GM23338 (cell line): ENCODE measurements at regions not wholly inside any gene's neighbourhood (a gene's known extent, or its start where the extent isn't known, plus 50 kb on each side); places are given as distances from the start of the nearest gene placed in this dataset.

ENCODE experiments used
- ATAC-seq: fragments of 200-7000 bp; cut with Tn5 transposase; 3 replicates; pipeline ENCODE4 v1.9.1; 2020
- DNase-seq: peaks from one replicate; pipeline ENCODE4 v3.0.0-alpha.2; 2015; ENCODE audit warnings: low spot score
- H2AFZ ChIP-seq: fragments of 200-600 bp; sonication (generic); 2 replicates; pipeline ENCODE4 v1.8.0; 2016; ENCODE audit warnings: antibody characterized with exemption, mild to moderate bottlenecking, moderate library complexity
- H3F3A ChIP-seq: fragments of 200-600 bp; sonication (generic); replicated peaks from 2 replicates; pipeline ENCODE4 v1.8.0; 2017; ENCODE audit warnings: antibody characterized with exemption, mixed run types, low read depth
- H3K27ac ChIP-seq: fragments of 200-600 bp; sonication (generic); 2 replicates; pipeline ENCODE4 v1.6.1; 2016; ENCODE audit warnings: low read depth
- H3K27me3 ChIP-seq: fragments of 200-600 bp; sonication (generic); 2 replicates; pipeline ENCODE4 v1.8.0; 2016; ENCODE audit warnings: mild to moderate bottlenecking, mixed run types, moderate library complexity; ENCODE audit not compliant: insufficient read depth
- H3K36me3 ChIP-seq: fragments of 200-600 bp; sonication (generic); 2 replicates; pipeline ENCODE4 v1.8.0; 2016; ENCODE audit warnings: mild to moderate bottlenecking; ENCODE audit not compliant: insufficient read depth
- H3K4me1 ChIP-seq: fragments of 200-600 bp; sonication (generic); 2 replicates; pipeline ENCODE4 v1.8.0; 2016; ENCODE audit warnings: mild to moderate bottlenecking, moderate library complexity; ENCODE audit not compliant: insufficient read depth
- H3K4me2 ChIP-seq: fragments of 200-600 bp; sonication (generic); 2 replicates; pipeline ENCODE4 v1.7.1; 2017; ENCODE audit warnings: mixed run types
- H3K4me3 ChIP-seq: fragments of 200-600 bp; sonication (generic); 2 replicates; pipeline ENCODE4 v1.6.1; 2016; ENCODE audit warnings: mixed run types
- H3K79me2 ChIP-seq: fragments of 200-600 bp; sonication (generic); replicated peaks from 2 replicates; pipeline ENCODE4 v1.8.0; 2017; ENCODE audit warnings: mild to moderate bottlenecking; ENCODE audit not compliant: insufficient read depth
- H3K9me2 ChIP-seq: fragments of 200-600 bp; sonication (generic); 2 replicates; pipeline ENCODE4 v1.8.0; 2017; ENCODE audit not compliant: insufficient read depth
- H4K20me1 ChIP-seq: fragments of 200-600 bp; sonication (generic); replicated peaks from 2 replicates; pipeline ENCODE4 v1.8.0; 2017; ENCODE audit warnings: mild to moderate bottlenecking; ENCODE audit not compliant: insufficient read depth
- H3K27ac Mint-ChIP-seq: 2 replicates; pipeline ENCODE4 v1.8.0; 2020; ENCODE audit warnings: inconsistent platforms, mild to moderate bottlenecking, moderate library complexity, mixed read lengths
- H3K27me3 Mint-ChIP-seq: 3 replicates; pipeline ENCODE4 v1.8.0; 2022; ENCODE audit warnings: low read depth, mild to moderate bottlenecking, moderate library complexity, mixed read lengths, inconsistent platforms; ENCODE audit not compliant: insufficient read depth, poor library complexity
- H3K36me3 Mint-ChIP-seq: 3 replicates; pipeline ENCODE4 v1.8.0; 2021; ENCODE audit warnings: low read depth, mild to moderate bottlenecking, inconsistent platforms, moderate library complexity, mixed read lengths
- H3K4me1 Mint-ChIP-seq: 3 replicates; pipeline ENCODE4 v1.8.0; 2020; ENCODE audit warnings: mild to moderate bottlenecking, inconsistent platforms, mixed read lengths
- H3K4me3 Mint-ChIP-seq: 3 replicates; pipeline ENCODE4 v1.8.0; 2021; ENCODE audit warnings: moderate library complexity, mild to moderate bottlenecking, inconsistent platforms, mixed read lengths
- H3K9me3 Mint-ChIP-seq: 3 replicates; pipeline ENCODE4 v1.8.0; 2020; ENCODE audit warnings: moderate library complexity, mild to moderate bottlenecking, inconsistent platforms, mixed read lengths
- CREB1 ChIP-seq: fragments of 250-450 bp; sonication (Bioruptor Pico); IDR thresholded peaks from 2 replicates; pipeline ENCODE4 v1.5.0; 2020; ENCODE audit warnings: low read depth, mild to moderate bottlenecking, moderate library complexity
- EZH2 ChIP-seq: fragments of 200-600 bp; sonication (generic); IDR thresholded peaks from one replicate; pipeline ENCODE4 v1.8.0; 2017; ENCODE audit warnings: antibody characterized with exemption, mild to moderate bottlenecking, low read depth; ENCODE audit not compliant: unreplicated experiment
- EZH2phosphoT487 ChIP-seq: fragments of 200-600 bp; sonication (generic); IDR thresholded peaks from one replicate; pipeline ENCODE4 v1.8.1; 2018; ENCODE audit warnings: antibody characterized with exemption; ENCODE audit not compliant: unreplicated experiment
- JUNB ChIP-seq: IDR thresholded peaks from one replicate; pipeline ENCODE4 v1.6.1; 2016; ENCODE audit warnings: antibody characterized with exemption; ENCODE audit not compliant: unreplicated experiment
- NANOG ChIP-seq: IDR thresholded peaks from 2 replicates; pipeline ENCODE4 v1.6.1; 2016; ENCODE audit warnings: antibody characterized with exemption, borderline replicate concordance
- POLR2AphosphoS5 ChIP-seq: IDR thresholded peaks from 2 replicates; pipeline ENCODE4 v1.6.1; 2016; ENCODE audit warnings: antibody characterized with exemption, low read depth
- STAT1 ChIP-seq: IDR thresholded peaks from one replicate; pipeline ENCODE4 v1.6.1; 2016; ENCODE audit warnings: antibody characterized with exemption; ENCODE audit not compliant: unreplicated experiment
- ZNF114 ChIP-seq: fragments of 250-450 bp; sonication (Bioruptor Pico); IDR thresholded peaks from 2 replicates; pipeline ENCODE4 v1.5.0; 2020; ENCODE audit warnings: mild to moderate bottlenecking, moderate library complexity
- ZNF331 ChIP-seq: fragments of 250-450 bp; sonication (Bioruptor Pico); IDR thresholded peaks from 2 replicates; pipeline ENCODE4 v1.5.0; 2020; ENCODE audit warnings: low read depth, mild to moderate bottlenecking, moderate library complexity
- TF ChIP-seq, protein P1 (sequence below): IDR thresholded peaks from one replicate; pipeline ENCODE4 v1.6.1; 2018; ENCODE audit warnings: antibody characterized with exemption; ENCODE audit not compliant: unreplicated experiment
- TF ChIP-seq, protein P2 (sequence below): fragments of 250-450 bp; sonication (Bioruptor Pico); IDR thresholded peaks from 2 replicates; pipeline ENCODE4 v1.5.0; 2020; ENCODE audit warnings: mild to moderate bottlenecking, moderate library complexity
- TF ChIP-seq, protein P3 (sequence below): IDR thresholded peaks from 2 replicates; pipeline ENCODE4 v1.6.1; 2016; ENCODE audit warnings: antibody characterized with exemption
- TF ChIP-seq, protein P4 (sequence below), 2 experiments: fragments of 200-600 bp in 1 of 2; sonication (generic) in 1 of 2; conservative IDR thresholded peaks; 2 replicates each; pipeline versions ENCODE4 v1.5.1 to v1.6.1; 2016 to 2017; ENCODE audit warnings: antibody characterized with exemption in 2 of 2, low read depth in 2 of 2, mild to moderate bottlenecking in 2 of 2, moderate library complexity in 1 of 2

DNA sequence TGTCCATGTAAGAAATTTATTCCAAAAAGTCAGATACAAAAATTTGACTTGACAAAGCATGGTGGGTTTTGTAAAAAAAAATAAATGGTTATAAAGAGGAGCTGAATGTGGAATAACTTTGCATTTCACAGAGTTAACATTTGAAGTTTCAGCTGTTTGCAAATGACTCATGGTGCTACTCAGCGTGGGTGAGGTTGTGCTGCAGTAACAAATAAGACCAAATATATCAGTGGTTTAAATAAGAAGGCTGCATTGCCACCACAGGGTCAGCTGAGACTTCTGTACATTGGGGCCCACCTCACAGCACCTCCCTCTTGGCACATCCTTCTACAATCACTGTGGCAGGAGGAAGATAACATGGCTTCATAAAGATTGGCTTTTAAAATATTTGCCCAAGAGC lies 272.5 kb upstream of the SULF2 start:
- Histone ChIP-seq H3F3A (no peaks in the 10 kb centered on the region), H3K36me3 (no peaks in the 10 kb centered on the region), H3K4me1 (no peaks in the 10 kb centered on the region), H3K27ac (no peak overlapping the region), H3K4me3 (no peak overlapping the region), H3K4me2 (no peak overlapping the region), H2AFZ (no peak overlapping the region), H3K9me2 (0 out of 2 replicates have a peak, but pooled peaks cover 10% of the 10 kb centered on the region), H3K27me3 (no peaks in the 10 kb centered on the region), H3K79me2 (no peaks in the 10 kb centered on the region), H4K20me1 (no peaks in the 10 kb centered on the region)
- Mint-ChIP-seq H3K4me1 (no peaks in the 10 kb centered on the region), H3K27ac (no peak overlapping the region), H3K27me3 (peaks cover 4% of the 10 kb centered on the region), H3K9me3 (peaks cover 31% of the 10 kb centered on the region), H3K36me3 (peaks cover 15% of the 10 kb centered on the region; the same call in 2 of the 3 replicates), H3K4me3 (no peak overlapping the region)
- ATAC-seq (no peak), DNase-seq (no peak)
- no peak for TF ChIP-seq JUNB
- TF ChIP-seq EZH2phosphoT487 = no peak
- no peak for TF ChIP-seq ZNF331 (CRISPR knock-in tag)
- no peak for TF ChIP-seq NANOG
- TF ChIP-seq, protein P1, sequence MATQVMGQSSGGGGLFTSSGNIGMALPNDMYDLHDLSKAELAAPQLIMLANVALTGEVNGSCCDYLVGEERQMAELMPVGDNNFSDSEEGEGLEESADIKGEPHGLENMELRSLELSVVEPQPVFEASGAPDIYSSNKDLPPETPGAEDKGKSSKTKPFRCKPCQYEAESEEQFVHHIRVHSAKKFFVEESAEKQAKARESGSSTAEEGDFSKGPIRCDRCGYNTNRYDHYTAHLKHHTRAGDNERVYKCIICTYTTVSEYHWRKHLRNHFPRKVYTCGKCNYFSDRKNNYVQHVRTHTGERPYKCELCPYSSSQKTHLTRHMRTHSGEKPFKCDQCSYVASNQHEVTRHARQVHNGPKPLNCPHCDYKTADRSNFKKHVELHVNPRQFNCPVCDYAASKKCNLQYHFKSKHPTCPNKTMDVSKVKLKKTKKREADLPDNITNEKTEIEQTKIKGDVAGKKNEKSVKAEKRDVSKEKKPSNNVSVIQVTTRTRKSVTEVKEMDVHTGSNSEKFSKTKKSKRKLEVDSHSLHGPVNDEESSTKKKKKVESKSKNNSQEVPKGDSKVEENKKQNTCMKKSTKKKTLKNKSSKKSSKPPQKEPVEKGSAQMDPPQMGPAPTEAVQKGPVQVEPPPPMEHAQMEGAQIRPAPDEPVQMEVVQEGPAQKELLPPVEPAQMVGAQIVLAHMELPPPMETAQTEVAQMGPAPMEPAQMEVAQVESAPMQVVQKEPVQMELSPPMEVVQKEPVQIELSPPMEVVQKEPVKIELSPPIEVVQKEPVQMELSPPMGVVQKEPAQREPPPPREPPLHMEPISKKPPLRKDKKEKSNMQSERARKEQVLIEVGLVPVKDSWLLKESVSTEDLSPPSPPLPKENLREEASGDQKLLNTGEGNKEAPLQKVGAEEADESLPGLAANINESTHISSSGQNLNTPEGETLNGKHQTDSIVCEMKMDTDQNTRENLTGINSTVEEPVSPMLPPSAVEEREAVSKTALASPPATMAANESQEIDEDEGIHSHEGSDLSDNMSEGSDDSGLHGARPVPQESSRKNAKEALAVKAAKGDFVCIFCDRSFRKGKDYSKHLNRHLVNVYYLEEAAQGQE = no peak
- TF ChIP-seq, protein P2, sequence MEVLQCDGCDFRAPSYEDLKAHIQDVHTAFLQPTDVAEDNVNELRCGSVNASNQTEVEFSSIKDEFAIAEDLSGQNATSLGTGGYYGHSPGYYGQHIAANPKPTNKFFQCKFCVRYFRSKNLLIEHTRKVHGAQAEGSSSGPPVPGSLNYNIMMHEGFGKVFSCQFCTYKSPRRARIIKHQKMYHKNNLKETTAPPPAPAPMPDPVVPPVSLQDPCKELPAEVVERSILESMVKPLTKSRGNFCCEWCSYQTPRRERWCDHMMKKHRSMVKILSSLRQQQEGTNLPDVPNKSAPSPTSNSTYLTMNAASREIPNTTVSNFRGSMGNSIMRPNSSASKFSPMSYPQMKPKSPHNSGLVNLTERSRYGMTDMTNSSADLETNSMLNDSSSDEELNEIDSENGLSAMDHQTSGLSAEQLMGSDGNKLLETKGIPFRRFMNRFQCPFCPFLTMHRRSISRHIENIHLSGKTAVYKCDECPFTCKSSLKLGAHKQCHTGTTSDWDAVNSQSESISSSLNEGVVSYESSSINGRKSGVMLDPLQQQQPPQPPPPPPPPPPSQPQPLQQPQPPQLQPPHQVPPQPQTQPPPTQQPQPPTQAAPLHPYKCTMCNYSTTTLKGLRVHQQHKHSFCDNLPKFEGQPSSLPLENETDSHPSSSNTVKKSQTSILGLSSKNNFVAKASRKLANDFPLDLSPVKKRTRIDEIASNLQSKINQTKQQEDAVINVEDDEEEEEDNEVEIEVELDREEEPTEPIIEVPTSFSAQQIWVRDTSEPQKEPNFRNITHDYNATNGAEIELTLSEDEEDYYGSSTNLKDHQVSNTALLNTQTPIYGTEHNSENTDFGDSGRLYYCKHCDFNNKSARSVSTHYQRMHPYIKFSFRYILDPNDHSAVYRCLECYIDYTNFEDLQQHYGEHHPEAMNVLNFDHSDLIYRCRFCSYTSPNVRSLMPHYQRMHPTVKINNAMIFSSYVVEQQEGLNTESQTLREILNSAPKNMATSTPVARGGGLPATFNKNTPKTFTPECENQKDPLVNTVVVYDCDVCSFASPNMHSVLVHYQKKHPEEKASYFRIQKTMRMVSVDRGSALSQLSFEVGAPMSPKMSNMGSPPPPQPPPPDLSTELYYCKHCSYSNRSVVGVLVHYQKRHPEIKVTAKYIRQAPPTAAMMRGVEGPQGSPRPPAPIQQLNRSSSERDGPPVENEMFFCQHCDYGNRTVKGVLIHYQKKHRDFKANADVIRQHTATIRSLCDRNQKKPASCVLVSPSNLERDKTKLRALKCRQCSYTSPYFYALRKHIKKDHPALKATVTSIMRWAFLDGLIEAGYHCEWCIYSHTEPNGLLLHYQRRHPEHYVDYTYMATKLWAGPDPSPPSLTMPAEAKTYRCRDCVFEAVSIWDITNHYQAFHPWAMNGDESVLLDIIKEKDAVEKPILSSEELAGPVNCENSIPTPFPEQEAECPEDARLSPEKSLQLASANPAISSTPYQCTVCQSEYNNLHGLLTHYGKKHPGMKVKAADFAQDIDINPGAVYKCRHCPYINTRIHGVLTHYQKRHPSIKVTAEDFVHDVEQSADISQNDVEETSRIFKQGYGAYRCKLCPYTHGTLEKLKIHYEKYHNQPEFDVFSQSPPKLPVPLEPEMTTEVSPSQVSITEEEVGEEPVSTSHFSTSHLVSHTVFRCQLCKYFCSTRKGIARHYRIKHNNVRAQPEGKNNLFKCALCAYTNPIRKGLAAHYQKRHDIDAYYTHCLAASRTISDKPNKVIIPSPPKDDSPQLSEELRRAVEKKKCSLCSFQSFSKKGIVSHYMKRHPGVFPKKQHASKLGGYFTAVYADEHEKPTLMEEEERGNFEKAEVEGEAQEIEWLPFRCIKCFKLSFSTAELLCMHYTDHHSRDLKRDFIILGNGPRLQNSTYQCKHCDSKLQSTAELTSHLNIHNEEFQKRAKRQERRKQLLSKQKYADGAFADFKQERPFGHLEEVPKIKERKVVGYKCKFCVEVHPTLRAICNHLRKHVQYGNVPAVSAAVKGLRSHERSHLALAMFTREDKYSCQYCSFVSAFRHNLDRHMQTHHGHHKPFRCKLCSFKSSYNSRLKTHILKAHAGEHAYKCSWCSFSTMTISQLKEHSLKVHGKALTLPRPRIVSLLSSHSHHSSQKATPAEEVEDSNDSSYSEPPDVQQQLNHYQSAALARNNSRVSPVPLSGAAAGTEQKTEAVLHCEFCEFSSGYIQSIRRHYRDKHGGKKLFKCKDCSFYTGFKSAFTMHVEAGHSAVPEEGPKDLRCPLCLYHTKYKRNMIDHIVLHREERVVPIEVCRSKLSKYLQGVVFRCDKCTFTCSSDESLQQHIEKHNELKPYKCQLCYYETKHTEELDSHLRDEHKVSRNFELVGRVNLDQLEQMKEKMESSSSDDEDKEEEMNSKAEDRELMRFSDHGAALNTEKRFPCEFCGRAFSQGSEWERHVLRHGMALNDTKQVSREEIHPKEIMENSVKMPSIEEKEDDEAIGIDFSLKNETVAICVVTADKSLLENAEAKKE = no peak
- no peak for TF ChIP-seq POLR2AphosphoS5
- TF ChIP-seq, protein P3, sequence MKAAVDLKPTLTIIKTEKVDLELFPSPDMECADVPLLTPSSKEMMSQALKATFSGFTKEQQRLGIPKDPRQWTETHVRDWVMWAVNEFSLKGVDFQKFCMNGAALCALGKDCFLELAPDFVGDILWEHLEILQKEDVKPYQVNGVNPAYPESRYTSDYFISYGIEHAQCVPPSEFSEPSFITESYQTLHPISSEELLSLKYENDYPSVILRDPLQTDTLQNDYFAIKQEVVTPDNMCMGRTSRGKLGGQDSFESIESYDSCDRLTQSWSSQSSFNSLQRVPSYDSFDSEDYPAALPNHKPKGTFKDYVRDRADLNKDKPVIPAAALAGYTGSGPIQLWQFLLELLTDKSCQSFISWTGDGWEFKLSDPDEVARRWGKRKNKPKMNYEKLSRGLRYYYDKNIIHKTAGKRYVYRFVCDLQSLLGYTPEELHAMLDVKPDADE = no peak
- TF ChIP-seq EZH2 = no peak
- no peak for TF ChIP-seq ZNF114 (CRISPR knock-in tag)
- no peak for TF ChIP-seq CREB1 (CRISPR knock-in tag)
- TF ChIP-seq, protein P4, sequence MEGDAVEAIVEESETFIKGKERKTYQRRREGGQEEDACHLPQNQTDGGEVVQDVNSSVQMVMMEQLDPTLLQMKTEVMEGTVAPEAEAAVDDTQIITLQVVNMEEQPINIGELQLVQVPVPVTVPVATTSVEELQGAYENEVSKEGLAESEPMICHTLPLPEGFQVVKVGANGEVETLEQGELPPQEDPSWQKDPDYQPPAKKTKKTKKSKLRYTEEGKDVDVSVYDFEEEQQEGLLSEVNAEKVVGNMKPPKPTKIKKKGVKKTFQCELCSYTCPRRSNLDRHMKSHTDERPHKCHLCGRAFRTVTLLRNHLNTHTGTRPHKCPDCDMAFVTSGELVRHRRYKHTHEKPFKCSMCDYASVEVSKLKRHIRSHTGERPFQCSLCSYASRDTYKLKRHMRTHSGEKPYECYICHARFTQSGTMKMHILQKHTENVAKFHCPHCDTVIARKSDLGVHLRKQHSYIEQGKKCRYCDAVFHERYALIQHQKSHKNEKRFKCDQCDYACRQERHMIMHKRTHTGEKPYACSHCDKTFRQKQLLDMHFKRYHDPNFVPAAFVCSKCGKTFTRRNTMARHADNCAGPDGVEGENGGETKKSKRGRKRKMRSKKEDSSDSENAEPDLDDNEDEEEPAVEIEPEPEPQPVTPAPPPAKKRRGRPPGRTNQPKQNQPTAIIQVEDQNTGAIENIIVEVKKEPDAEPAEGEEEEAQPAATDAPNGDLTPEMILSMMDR (conservative IDR thresholded peaks at IDR 0.05; ENCODE audit: low read depth in 2 of 2) = no peak
- no peak for TF ChIP-seq STAT1
